OCI-LY7 (cell line): ENCODE measurements at regions not wholly inside any gene's neighbourhood (a gene's known extent, or its start where the extent isn't known, plus 50 kb on each side); places are given as distances from the start of the nearest gene placed in this dataset.

ENCODE experiments used
- BruUV-seq: library from RNA; stranded (reverse); fragments of 400-500 nt; replicated peaks from 2 replicates; lab custom pipeline; 2021; lab: Mats Ljungman, UMichigan
- CTCF ChIA-PET: fragments of 300-600 bp; sonication (Branson Sonifier 250); formaldehyde crosslinking; loops from one replicate; lab custom pipeline; 2022; ENCODE audit warnings: antibody characterized with exemption; ENCODE audit not compliant: unreplicated experiment; lab: Charles Lee
- POLR2A ChIA-PET: fragments of 300-600 bp; sonication (Branson Sonifier 250); formaldehyde crosslinking; loops from one replicate; lab custom pipeline; 2022; ENCODE audit warnings: antibody characterized with exemption; lab: Charles Lee
- DNase-seq: peaks from one replicate; pipeline ENCODE4 v3.0.0-alpha.2; 2015; ENCODE audit warnings: low spot score
- H2AFZ ChIP-seq: fragments of 200-600 bp; sonication (generic), shearing (Covaris generic); 2 replicates; pipeline ENCODE4 v1.6.1; 2014; ENCODE audit warnings: mild to moderate bottlenecking, antibody characterized with exemption, low read length, moderate library complexity
- H3K27ac ChIP-seq: fragments of 200-600 bp; sonication (generic); 2 replicates; pipeline ENCODE4 v1.5.1; 2014; ENCODE audit warnings: mixed run types, low read depth, mild to moderate bottlenecking, moderate library complexity, low read length, inconsistent platforms; ENCODE audit not compliant: poor library complexity, severe bottlenecking
- H3K36me3 ChIP-seq: fragments of 200-600 bp; sonication (generic); 2 replicates; pipeline ENCODE4 v1.6.1; 2014; ENCODE audit warnings: mild to moderate bottlenecking, antibody characterized with exemption, low read length, moderate library complexity, mixed read lengths; ENCODE audit not compliant: insufficient read depth
- H3K4me1 ChIP-seq: fragments of 200-600 bp; sonication (generic); 2 replicates; pipeline ENCODE4 v1.5.1; 2014; ENCODE audit warnings: mild to moderate bottlenecking, low read length; ENCODE audit not compliant: insufficient read depth, poor library complexity, severe bottlenecking
- H3K4me2 ChIP-seq: fragments of 200-600 bp; sonication (generic); 2 replicates; pipeline ENCODE4 v1.6.1; 2014; ENCODE audit warnings: mild to moderate bottlenecking, low read length
- H3K4me3 ChIP-seq: fragments of 200-600 bp; sonication (generic); 2 replicates; pipeline ENCODE4 v1.5.1; 2014; ENCODE audit warnings: mild to moderate bottlenecking, low read depth, low read length; ENCODE audit not compliant: poor library complexity, severe bottlenecking
- H3K79me2 ChIP-seq: fragments of 200-600 bp; sonication (generic); 2 replicates; pipeline ENCODE4 v1.6.1; 2016; ENCODE audit warnings: low read depth, mild to moderate bottlenecking, low read length, moderate library complexity, mixed read lengths; ENCODE audit not compliant: insufficient read depth
- H3K9me2 ChIP-seq: fragments of 200-600 bp; sonication (generic); 2 replicates; pipeline ENCODE4 v1.6.1; 2016; ENCODE audit warnings: mild to moderate bottlenecking, low read length, mixed read lengths; ENCODE audit not compliant: insufficient read depth
- H3K9me3 ChIP-seq: fragments of 200-600 bp; sonication (generic); 2 replicates; pipeline ENCODE4 v1.6.1; 2014; ENCODE audit warnings: mild to moderate bottlenecking, mixed run types, low read length, mixed read lengths
- H4K20me1 ChIP-seq: fragments of 200-600 bp; sonication (generic); 2 replicates; pipeline ENCODE4 v1.6.1; 2014; ENCODE audit warnings: mild to moderate bottlenecking, antibody characterized with exemption, low read length, moderate library complexity, mixed read lengths; ENCODE audit not compliant: insufficient read depth
- CTCF ChIP-seq: fragments of 200-600 bp; sonication (generic); conservative IDR thresholded peaks from 2 replicates; pipeline ENCODE4 v1.5.1; 2014; ENCODE audit warnings: mild to moderate bottlenecking, antibody characterized with exemption, low read length, moderate library complexity, mixed read lengths
- EZH2phosphoT487 ChIP-seq: fragments of 200-600 bp; sonication (generic); IDR thresholded peaks from 2 replicates; pipeline ENCODE4 v1.6.1; 2018; ENCODE audit warnings: low read depth, borderline replicate concordance, mild to moderate bottlenecking, mixed run types, antibody characterized with exemption, low read length, moderate library complexity, mixed read lengths
- intact Hi-C: fragments of 100-400 bp; cut with micrococcal nuclease; formaldehyde crosslinking; loops from one replicate; pipeline ENCODE4 v1.10.0; 2022; ENCODE audit not compliant: unreplicated experiment

DNA sequence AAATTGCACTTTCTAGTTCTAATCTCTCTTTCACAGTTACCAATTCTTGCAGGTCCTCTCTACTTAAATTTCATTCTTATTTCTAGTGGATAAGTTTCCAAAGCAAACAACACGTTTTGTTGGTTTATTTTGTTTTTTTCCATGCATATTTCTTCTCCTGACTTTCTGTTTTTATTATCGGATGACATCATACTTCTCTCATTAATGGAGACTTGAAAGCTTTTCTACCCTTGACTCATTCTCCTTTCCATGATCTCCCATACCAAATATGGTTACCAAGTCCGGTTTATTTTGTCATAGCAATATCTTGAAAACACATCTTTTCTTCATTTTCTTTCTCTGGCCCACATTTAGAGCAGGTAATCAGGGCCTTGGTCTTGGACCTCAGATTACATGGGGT is 796.5 kb downstream of the GALC start:
- no peaks in the 10 kb centered on the region for H3K79me2 ChIP-seq
- no peaks in the 10 kb centered on the region for H3K9me2 ChIP-seq
- H3K4me1 ChIP-seq, result no peaks in the 10 kb centered on the region
- H4K20me1 ChIP-seq, result no peaks in the 10 kb centered on the region
- ChIA-PET POLR2A (interaction anchor here (0.7 to 1.4 kb wide), 2 partner anchors 9 to 32 kb away, joined by 3 read pairs; no protein-coding TSS in a partner anchor), CTCF (no interaction called here)
- no TSS peak for BruUV-seq
- no peaks in the 10 kb centered on the region for H3K36me3 ChIP-seq
- DNase-seq, result no peak
- H2AFZ ChIP-seq, result 0 out of 2 replicates have a peak overlapping the region, but pooled peaks have one; percentile 24
- intact Hi-C loops, result no loop called here
- TF ChIP-seq EZH2phosphoT487 (no peak), CTCF (no peak)
- no peak overlapping the region for H3K4me3 ChIP-seq
- H3K9me3 ChIP-seq, result peaks cover 4% of the 10 kb centered on the region; the same call in 1 of the 2 replicates
- H3K4me2 ChIP-seq, result no peak overlapping the region
- H3K27ac ChIP-seq, result no peak overlapping the region

DNA sequence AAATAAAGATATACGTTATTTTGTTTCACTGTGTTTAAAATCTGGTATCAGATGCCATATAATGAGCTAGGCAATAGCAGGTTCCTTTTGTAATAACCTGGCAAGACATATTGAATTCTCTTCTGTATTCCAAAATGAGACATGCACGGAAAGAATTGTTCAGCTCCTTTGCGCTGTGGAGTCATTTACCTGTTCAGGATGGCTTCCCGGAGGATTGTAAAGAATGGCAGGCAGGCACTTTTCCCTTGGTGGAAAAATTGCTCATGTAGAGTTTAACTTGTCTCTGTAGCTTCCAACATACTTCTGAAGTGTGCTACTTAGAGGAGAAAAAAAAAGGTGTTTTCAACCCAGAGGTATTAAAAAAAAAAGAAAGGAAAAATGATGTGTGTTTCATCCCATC is 805.2 kb downstream of the GALC start:
- H3K4me3 ChIP-seq, result no peak overlapping the region
- intact Hi-C loops, result no loop called here
- no peak for DNase-seq
- peaks cover 9% of the 10 kb centered on the region for H3K4me1 ChIP-seq
- BruUV-seq, result no TSS peak
- TF ChIP-seq CTCF, result no peak
- H3K79me2 ChIP-seq, result no peaks in the 10 kb centered on the region
- H4K20me1 ChIP-seq, result no peaks in the 10 kb centered on the region
- H3K27ac ChIP-seq, result no peak overlapping the region
- ChIA-PET POLR2A (interaction anchor here (0.9 kb wide), 1 partner anchor 710 kb away, joined by 3 read pairs; no protein-coding TSS in a partner anchor), CTCF (interaction anchor here (0.6 kb wide), 1 partner anchor 1951 kb away, joined by 3 read pairs; no protein-coding TSS in a partner anchor)
- no peak overlapping the region for H2AFZ ChIP-seq
- H3K36me3 ChIP-seq, result no peaks in the 10 kb centered on the region
- no peak overlapping the region for H3K4me2 ChIP-seq
- no peaks in the 10 kb centered on the region for H3K9me2 ChIP-seq
- no peaks in the 10 kb centered on the region for H3K9me3 ChIP-seq

- H4K20me1 ChIP-seq, result no peaks in the 10 kb centered on the region
- no peak overlapping the region for H3K4me2 ChIP-seq
- no peak for TF ChIP-seq CTCF
- H3K36me3 ChIP-seq, result no peaks in the 10 kb centered on the region
- no peak for DNase-seq
- no TSS peak for BruUV-seq
- ChIA-PET CTCF (no interaction called here), POLR2A (interaction anchor here (0.7 to 1.1 kb wide), 3 partner anchors 15 to 1379 kb away, joined by 3 to 4 read pairs (median 3); no protein-coding TSS in a partner anchor)
- no peaks in the 10 kb centered on the region for H3K9me3 ChIP-seq
- intact Hi-C loops, result no loop called here
- H2AFZ ChIP-seq, result peak overlapping the region; percentile 15; the same call in 1 of the 2 replicates
- H3K9me2 ChIP-seq, result no peaks in the 10 kb centered on the region
- peaks cover 9% of the 10 kb centered on the region for H3K4me1 ChIP-seq
- H3K4me3 ChIP-seq, result no peak overlapping the region
- H3K79me2 ChIP-seq, result no peaks in the 10 kb centered on the region
- no peak overlapping the region for H3K27ac ChIP-seq
Measured at GRCh38 chr14:87186737-87187136, 806.2 kb downstream of the GALC start.
